OCI-LY7 (cell line): ENCODE measurements at regions not wholly inside any gene's neighbourhood (a gene's known extent, or its start where the extent isn't known, plus 50 kb on each side); places are given as distances from the start of the nearest gene placed in this dataset.

Experiments used
- BruUV-seq: library from RNA; stranded (reverse); fragments of 400-500 nt; replicated peaks from 2 replicates; lab custom pipeline; 2021; lab: Mats Ljungman, UMichigan
- CTCF ChIA-PET: fragments of 300-600 bp; sonication (Branson Sonifier 250); formaldehyde crosslinking; loops from one replicate; lab custom pipeline; 2022; ENCODE audit warnings: antibody characterized with exemption; ENCODE audit not compliant: unreplicated experiment; lab: Charles Lee
- POLR2A ChIA-PET: fragments of 300-600 bp; sonication (Branson Sonifier 250); formaldehyde crosslinking; loops from one replicate; lab custom pipeline; 2022; ENCODE audit warnings: antibody characterized with exemption; lab: Charles Lee
- DNase-seq: peaks from one replicate; pipeline ENCODE4 v3.0.0-alpha.2; 2015; ENCODE audit warnings: low spot score
- H2AFZ ChIP-seq: fragments of 200-600 bp; sonication (generic), shearing (Covaris generic); 2 replicates; pipeline ENCODE4 v1.6.1; 2014; ENCODE audit warnings: mild to moderate bottlenecking, antibody characterized with exemption, low read length, moderate library complexity
- H3K27ac ChIP-seq: fragments of 200-600 bp; sonication (generic); 2 replicates; pipeline ENCODE4 v1.5.1; 2014; ENCODE audit warnings: mixed run types, low read depth, mild to moderate bottlenecking, moderate library complexity, low read length, inconsistent platforms; ENCODE audit not compliant: poor library complexity, severe bottlenecking
- H3K36me3 ChIP-seq: fragments of 200-600 bp; sonication (generic); 2 replicates; pipeline ENCODE4 v1.6.1; 2014; ENCODE audit warnings: mild to moderate bottlenecking, antibody characterized with exemption, low read length, moderate library complexity, mixed read lengths; ENCODE audit not compliant: insufficient read depth
- H3K4me1 ChIP-seq: fragments of 200-600 bp; sonication (generic); 2 replicates; pipeline ENCODE4 v1.5.1; 2014; ENCODE audit warnings: mild to moderate bottlenecking, low read length; ENCODE audit not compliant: insufficient read depth, poor library complexity, severe bottlenecking
- H3K4me2 ChIP-seq: fragments of 200-600 bp; sonication (generic); 2 replicates; pipeline ENCODE4 v1.6.1; 2014; ENCODE audit warnings: mild to moderate bottlenecking, low read length
- H3K4me3 ChIP-seq: fragments of 200-600 bp; sonication (generic); 2 replicates; pipeline ENCODE4 v1.5.1; 2014; ENCODE audit warnings: mild to moderate bottlenecking, low read depth, low read length; ENCODE audit not compliant: poor library complexity, severe bottlenecking
- H3K79me2 ChIP-seq: fragments of 200-600 bp; sonication (generic); 2 replicates; pipeline ENCODE4 v1.6.1; 2016; ENCODE audit warnings: low read depth, mild to moderate bottlenecking, low read length, moderate library complexity, mixed read lengths; ENCODE audit not compliant: insufficient read depth
- H3K9me2 ChIP-seq: fragments of 200-600 bp; sonication (generic); 2 replicates; pipeline ENCODE4 v1.6.1; 2016; ENCODE audit warnings: mild to moderate bottlenecking, low read length, mixed read lengths; ENCODE audit not compliant: insufficient read depth
- H3K9me3 ChIP-seq: fragments of 200-600 bp; sonication (generic); 2 replicates; pipeline ENCODE4 v1.6.1; 2014; ENCODE audit warnings: mild to moderate bottlenecking, mixed run types, low read length, mixed read lengths
- H4K20me1 ChIP-seq: fragments of 200-600 bp; sonication (generic); 2 replicates; pipeline ENCODE4 v1.6.1; 2014; ENCODE audit warnings: mild to moderate bottlenecking, antibody characterized with exemption, low read length, moderate library complexity, mixed read lengths; ENCODE audit not compliant: insufficient read depth
- CTCF ChIP-seq: fragments of 200-600 bp; sonication (generic); conservative IDR thresholded peaks from 2 replicates; pipeline ENCODE4 v1.5.1; 2014; ENCODE audit warnings: mild to moderate bottlenecking, antibody characterized with exemption, low read length, moderate library complexity, mixed read lengths
- EZH2phosphoT487 ChIP-seq: fragments of 200-600 bp; sonication (generic); IDR thresholded peaks from 2 replicates; pipeline ENCODE4 v1.6.1; 2018; ENCODE audit warnings: low read depth, borderline replicate concordance, mild to moderate bottlenecking, mixed run types, antibody characterized with exemption, low read length, moderate library complexity, mixed read lengths
- intact Hi-C: fragments of 100-400 bp; cut with micrococcal nuclease; formaldehyde crosslinking; loops from one replicate; pipeline ENCODE4 v1.10.0; 2022; ENCODE audit not compliant: unreplicated experiment

GRCh38 chr22:49538006-49538405 lies 289.7 kb downstream of the BRD1 start:
- Histone ChIP-seq H3K79me2 (no peaks in the 10 kb centered on the region), H4K20me1 (no peaks in the 10 kb centered on the region), H3K27ac (no peak overlapping the region), H3K36me3 (no peaks in the 10 kb centered on the region), H3K4me1 (no peaks in the 10 kb centered on the region), H2AFZ (no peak overlapping the region), H3K9me3 (no peaks in the 10 kb centered on the region), H3K4me2 (no peak overlapping the region), H3K9me2 (no peaks in the 10 kb centered on the region), H3K4me3 (no peak overlapping the region)
- intact Hi-C loops, result no loop called here
- ChIA-PET POLR2A (interaction anchor here (0.6 kb wide), 1 partner anchor 223 kb away, joined by 4 read pairs; no protein-coding TSS in a partner anchor), CTCF (no interaction called here)
- TF ChIP-seq CTCF, result no peak; the same call in 1 of the 2 replicates
- no peak for TF ChIP-seq EZH2phosphoT487
- no TSS peak for BruUV-seq
- DNase-seq, result no peak

- POLR2A ChIA-PET, result no interaction called here
- CTCF ChIA-PET, result no interaction called here
- DNase-seq, result no peak
Measured at GRCh38 chr22:49536571-49537131, 291.0 kb downstream of the BRD1 start.

GRCh38 chr22:49535527-49536125 lies 292.0 kb downstream of the BRD1 start:
- no peak overlapping the region for H3K27ac ChIP-seq
- TF ChIP-seq CTCF, result no peak
- TF ChIP-seq EZH2phosphoT487, result no peak

More at GRCh38 chr22:49536571-49537131, 291.0 kb downstream of the BRD1 start:
- H3K36me3 ChIP-seq, result no peaks in the 10 kb centered on the region
- H3K9me3 ChIP-seq, result no peaks in the 10 kb centered on the region
- no peaks in the 10 kb centered on the region for H4K20me1 ChIP-seq
- H3K4me3 ChIP-seq, result no peak overlapping the region
- no TSS peak for BruUV-seq
- H3K9me2 ChIP-seq, result no peaks in the 10 kb centered on the region
- no peak for TF ChIP-seq EZH2phosphoT487
- intact Hi-C loops, result no loop called here
- H3K4me2 ChIP-seq, result no peak overlapping the region
- no peaks in the 10 kb centered on the region for H3K79me2 ChIP-seq
- no peak overlapping the region for H2AFZ ChIP-seq
- no peaks in the 10 kb centered on the region for H3K4me1 ChIP-seq
- H3K27ac ChIP-seq, result no peak overlapping the region

More at GRCh38 chr22:49535527-49536125, 292.0 kb downstream of the BRD1 start:
- no peaks in the 10 kb centered on the region for H4K20me1 ChIP-seq
- intact Hi-C loops, result no loop called here
- CTCF ChIA-PET, result no interaction called here
- no TSS peak for BruUV-seq
- no peak for DNase-seq
- H2AFZ ChIP-seq, result no peak overlapping the region
- H3K4me2 ChIP-seq, result no peak overlapping the region
- no peaks in the 10 kb centered on the region for H3K36me3 ChIP-seq
- H3K79me2 ChIP-seq, result no peaks in the 10 kb centered on the region
- POLR2A ChIA-PET, result no interaction called here
- no peaks in the 10 kb centered on the region for H3K9me2 ChIP-seq
- no peaks in the 10 kb centered on the region for H3K4me1 ChIP-seq
- no peaks in the 10 kb centered on the region for H3K9me3 ChIP-seq
- no peak overlapping the region for H3K4me3 ChIP-seq
